Retinal pigment epithelial cell (primary cell): ENCODE measurements at regions not wholly inside any gene's neighbourhood (a gene's known extent, or its start where the extent isn't known, plus 50 kb on each side); places are given as distances from the start of the nearest gene placed in this dataset.
"Not testable (repeated sequence)": the region's sequence is repeated elsewhere in the genome, so short reads cannot be mapped to it uniquely, and the experiment has no call there.

Experiments used
- DNase-seq: peaks from one replicate; pipeline ENCODE4 v3.0.0-alpha.2; 2010; ENCODE audit warnings: low read depth
- H3K4me3 ChIP-seq: 2 replicates; pipeline ENCODE4 v1.5.1; 2011; ENCODE audit warnings: mild to moderate bottlenecking, low read length, control low read depth, moderate library complexity
- TF ChIP-seq, protein P1 (sequence below): conservative IDR thresholded peaks from 2 replicates; pipeline ENCODE4 v1.5.1; 2011; ENCODE audit warnings: low read depth, low read length, control low read depth, inconsistent platforms

DNA sequence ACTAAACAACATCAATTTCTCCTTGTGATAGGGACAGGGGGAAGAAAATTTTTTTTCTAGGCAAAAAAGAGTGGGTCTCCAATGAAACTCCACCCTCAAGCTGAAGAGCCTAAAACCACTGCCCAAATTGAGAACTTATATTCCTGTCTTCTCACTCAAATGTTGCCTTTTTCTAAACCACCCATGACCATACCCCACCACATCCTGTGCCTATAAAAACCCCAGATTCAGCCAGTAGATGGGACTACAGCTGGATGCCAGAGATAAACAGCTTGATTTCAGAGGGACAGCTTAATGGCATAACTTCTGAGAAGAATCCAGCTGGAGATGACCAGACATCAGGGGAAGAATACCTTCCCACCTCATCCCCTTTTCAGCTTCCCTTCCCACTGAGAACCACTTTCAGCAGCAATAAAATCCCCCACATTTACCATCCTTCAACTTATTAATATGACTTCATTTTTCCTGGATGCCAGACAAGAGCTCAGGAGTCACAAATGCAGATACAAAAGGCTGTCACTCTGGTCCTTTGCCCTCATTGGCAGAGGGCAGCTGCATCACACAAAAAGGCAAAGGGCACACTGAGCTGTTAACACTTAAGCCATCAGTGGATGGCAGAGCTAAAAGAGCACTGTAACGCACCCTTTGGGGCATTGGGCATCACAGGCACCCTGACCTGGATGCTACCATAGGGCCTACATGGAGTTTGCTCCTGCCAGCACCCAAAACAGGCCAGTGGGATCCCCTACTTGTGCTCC, 972.5 kb upstream of the CTNND2 start:
- DNase-seq = no peak
- no peak overlapping the region for H3K4me3 ChIP-seq
- TF ChIP-seq, protein P1, sequence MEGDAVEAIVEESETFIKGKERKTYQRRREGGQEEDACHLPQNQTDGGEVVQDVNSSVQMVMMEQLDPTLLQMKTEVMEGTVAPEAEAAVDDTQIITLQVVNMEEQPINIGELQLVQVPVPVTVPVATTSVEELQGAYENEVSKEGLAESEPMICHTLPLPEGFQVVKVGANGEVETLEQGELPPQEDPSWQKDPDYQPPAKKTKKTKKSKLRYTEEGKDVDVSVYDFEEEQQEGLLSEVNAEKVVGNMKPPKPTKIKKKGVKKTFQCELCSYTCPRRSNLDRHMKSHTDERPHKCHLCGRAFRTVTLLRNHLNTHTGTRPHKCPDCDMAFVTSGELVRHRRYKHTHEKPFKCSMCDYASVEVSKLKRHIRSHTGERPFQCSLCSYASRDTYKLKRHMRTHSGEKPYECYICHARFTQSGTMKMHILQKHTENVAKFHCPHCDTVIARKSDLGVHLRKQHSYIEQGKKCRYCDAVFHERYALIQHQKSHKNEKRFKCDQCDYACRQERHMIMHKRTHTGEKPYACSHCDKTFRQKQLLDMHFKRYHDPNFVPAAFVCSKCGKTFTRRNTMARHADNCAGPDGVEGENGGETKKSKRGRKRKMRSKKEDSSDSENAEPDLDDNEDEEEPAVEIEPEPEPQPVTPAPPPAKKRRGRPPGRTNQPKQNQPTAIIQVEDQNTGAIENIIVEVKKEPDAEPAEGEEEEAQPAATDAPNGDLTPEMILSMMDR = no peak

DNA sequence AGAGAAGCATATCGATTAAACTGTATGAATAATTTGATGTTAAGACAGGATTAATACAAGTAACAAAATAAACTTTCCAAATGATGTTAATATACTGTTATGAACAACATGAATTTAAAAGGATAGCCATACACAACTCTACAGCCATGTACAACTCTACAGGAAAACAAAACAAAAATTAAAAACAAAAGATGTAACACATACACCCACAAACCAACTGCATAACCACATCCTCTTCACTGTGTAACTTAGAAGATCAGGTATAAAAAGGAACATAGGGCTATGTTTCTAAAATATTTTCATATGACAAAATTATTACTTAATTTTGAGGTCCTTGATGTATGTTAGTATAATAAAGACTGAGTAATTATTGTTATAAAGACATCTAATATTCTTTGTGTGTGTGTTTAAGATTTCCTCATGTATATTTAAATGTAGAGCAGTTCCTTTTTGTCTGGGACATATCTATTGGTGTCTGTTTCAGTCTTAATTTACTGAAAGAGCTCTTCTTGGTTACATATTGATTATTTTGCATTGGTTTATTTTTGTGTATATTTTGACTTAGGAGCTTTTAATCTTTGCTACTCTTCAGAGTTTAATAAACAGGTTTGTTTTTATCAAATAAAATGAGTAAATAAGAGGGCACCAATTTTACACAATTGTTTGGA, 966.8 kb upstream of the CTNND2 start:
- no peak for DNase-seq
- no peak overlapping the region for H3K4me3 ChIP-seq
- TF ChIP-seq, protein P1 = no peak

DNA sequence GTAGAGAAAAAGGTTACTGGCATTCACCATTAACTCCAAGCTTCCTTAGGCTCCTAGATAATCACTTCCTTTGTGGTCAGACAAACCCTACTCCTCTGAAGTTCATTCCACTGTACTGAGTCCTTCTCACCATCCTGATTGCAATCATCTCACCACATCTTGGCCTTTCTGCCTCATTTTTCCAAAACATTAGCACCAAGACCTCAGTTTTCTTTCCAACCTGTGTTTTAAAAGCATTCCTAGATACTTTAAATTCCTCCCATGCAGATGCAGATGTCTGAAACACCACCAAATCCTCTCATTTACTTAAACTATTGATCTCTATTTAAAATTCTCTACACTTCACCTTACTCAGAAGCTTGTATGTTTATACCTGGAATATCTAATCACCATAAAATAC, 961.3 kb upstream of the CTNND2 start:
- H3K4me3 ChIP-seq = no peak overlapping the region
- DNase-seq = no peak
- TF ChIP-seq, protein P1 = no peak

DNA sequence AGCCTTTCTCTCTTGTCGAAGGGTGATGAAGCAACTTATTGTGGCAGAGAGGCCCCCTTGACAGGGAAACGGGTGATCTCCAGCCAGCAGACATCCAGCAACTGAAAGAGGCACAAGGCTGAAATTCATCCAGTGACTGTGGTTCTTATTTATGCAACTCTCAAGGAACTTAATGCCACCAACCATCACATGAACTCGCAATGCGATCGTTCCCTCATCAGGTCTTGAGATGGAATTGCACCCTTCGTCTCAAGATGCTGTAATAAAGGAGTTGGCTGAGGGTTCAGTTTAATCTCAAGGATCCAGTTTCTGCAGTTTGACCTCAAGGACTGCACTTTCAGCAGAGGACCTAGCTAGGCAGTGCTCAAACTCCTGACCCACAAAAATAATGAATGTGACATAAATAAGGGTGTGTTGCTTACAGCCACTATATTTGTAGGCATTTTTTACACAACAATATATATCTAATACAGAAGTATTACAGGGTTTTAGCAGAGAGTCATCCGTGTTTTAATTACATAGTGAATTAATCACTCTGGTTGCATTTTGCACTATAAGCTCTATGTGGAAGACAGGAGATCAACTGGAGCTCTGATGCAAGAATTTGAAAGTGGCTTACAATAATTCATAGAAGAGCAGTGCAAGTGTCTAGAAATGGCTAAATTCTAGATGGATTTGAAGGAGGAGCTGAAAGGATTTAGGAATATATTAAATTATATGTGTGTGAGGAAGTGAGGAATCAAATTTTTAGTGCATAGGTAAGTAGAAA, 957.8 kb upstream of the CTNND2 start:
- H3K4me3 ChIP-seq = no peak overlapping the region
- DNase-seq = no peak
- TF ChIP-seq, protein P1 = no peak

DNA sequence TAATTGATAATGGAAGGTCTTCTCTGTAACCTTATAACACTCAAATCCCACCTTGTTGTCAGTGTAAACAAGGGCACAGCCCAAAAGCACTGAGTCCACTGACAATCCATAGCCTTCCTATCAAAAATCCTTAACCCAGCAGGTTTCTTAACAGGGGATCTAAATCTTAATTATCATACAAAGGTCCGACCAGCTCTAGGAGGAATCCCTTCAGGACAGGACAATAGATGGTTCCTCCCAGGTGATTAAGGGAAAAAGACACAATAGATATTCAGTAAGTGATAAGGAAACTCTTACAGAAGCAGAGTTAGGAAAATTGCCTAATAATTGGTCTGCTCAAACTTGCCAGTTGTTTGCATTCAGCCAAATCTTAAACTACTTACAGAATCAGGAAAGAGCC, 951.9 kb upstream of the CTNND2 start:
- not testable (repeated sequence) for DNase-seq, H3K4me3 ChIP-seq

DNA sequence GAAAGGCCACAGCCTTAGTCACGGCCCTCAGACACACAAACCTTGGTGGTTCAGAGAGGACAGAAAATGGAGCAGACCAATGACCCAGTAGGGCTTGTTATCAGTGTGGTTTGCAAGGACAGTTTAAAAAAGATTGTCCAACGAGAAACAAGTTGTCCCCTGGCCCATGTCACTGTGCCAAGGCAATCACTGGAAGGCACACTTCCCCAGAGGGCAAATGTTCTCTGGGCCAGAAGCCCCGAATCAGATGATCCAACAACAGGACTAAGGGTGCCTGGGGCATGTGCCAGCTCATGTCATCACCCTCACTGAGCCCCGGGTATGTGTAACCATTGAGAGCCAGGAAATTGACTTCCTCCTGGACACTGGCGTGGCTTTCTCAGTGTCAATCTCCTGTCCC, 950.1 kb upstream of the CTNND2 start:
- TF ChIP-seq, protein P1 = no peak
- no peak overlapping the region for H3K4me3 ChIP-seq
- DNase-seq = no peak

DNA sequence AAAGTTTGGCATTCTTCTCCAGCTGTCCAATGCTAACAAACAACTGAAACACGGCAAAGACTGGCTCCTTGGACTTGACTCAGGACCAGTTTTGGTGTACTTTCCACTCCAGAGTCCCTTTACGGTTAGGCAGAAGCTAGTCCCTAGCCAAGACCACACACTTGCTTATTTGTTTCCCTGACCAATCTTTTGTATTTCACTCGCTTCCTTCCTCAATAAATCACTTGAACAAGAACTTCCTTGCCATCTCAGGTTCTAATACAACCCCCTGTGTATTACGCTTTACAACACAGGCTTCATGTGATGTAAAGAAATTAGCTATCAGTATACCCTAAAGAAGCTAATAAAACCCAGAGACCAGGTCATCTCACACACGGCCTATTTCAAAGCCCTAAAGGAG, 947.5 kb upstream of the CTNND2 start:
- no peak for DNase-seq
- TF ChIP-seq, protein P1 = no peak
- no peak overlapping the region for H3K4me3 ChIP-seq
